ENCODE measurements at regions not wholly inside any gene's neighbourhood (a gene's known extent, or its start where the extent isn't known, plus 50 kb on each side); places are given as distances from the start of the nearest gene placed in this dataset.

GRCh38 chr11:28524098-28524497, 415.9 kb downstream of the METTL15 start:
- TF ChIP-seq POLR2AphosphoS5 (IDR thresholded peaks at IDR 0.05; ENCODE audit: low read depth) (no peak), CTCF (IDR thresholded peaks at IDR 0.05; ENCODE audit: insufficient read depth, low read length) (no peak)

Measured in HL-60 (cell line).